ENCODE measurements at regions not wholly inside any gene's neighbourhood (a gene's known extent, or its start where the extent isn't known, plus 50 kb on each side); places are given as distances from the start of the nearest gene placed in this dataset.

DNA sequence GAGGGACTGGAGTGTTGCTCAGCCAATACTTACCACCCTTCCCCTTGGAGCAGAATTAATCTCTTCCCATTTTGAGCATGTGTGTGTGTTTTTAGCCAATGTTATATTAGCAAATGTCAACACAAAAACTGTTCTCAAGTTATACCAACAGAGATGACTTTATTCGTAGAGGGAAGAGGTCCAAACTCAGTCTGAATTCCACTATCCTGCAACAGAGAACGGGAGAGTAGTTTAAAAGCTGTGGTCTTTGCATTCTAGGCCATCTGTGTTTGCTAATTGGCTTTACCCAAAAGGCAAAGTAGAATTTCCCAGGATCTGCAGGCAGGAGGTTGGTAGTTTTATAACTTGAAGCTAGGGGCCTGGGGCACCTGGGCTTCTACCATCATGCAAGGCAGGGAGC lies 847.9 kb upstream of the TMEM132C start:
- H3K27ac Mint-ChIP-seq (ENCODE audit: unreplicated experiment), result no peak overlapping the region
- BruUV-seq (replicated peaks), result no TSS peak
- H3K4me1 Mint-ChIP-seq (ENCODE audit: low read depth, unreplicated experiment), result no peaks in the 10 kb centered on the region
- H3K9me3 Mint-ChIP-seq (ENCODE audit: low read depth, unreplicated experiment), result peaks cover 24% of the 10 kb centered on the region
- CTCF ChIA-PET, result no interaction called here
- no peaks in the 10 kb centered on the region for H3K36me3 Mint-ChIP-seq (ENCODE audit: insufficient read depth, unreplicated experiment)
- no peaks in the 10 kb centered on the region for H3K27me3 Mint-ChIP-seq (ENCODE audit: unreplicated experiment)
- TF ChIP-seq, protein P1, sequence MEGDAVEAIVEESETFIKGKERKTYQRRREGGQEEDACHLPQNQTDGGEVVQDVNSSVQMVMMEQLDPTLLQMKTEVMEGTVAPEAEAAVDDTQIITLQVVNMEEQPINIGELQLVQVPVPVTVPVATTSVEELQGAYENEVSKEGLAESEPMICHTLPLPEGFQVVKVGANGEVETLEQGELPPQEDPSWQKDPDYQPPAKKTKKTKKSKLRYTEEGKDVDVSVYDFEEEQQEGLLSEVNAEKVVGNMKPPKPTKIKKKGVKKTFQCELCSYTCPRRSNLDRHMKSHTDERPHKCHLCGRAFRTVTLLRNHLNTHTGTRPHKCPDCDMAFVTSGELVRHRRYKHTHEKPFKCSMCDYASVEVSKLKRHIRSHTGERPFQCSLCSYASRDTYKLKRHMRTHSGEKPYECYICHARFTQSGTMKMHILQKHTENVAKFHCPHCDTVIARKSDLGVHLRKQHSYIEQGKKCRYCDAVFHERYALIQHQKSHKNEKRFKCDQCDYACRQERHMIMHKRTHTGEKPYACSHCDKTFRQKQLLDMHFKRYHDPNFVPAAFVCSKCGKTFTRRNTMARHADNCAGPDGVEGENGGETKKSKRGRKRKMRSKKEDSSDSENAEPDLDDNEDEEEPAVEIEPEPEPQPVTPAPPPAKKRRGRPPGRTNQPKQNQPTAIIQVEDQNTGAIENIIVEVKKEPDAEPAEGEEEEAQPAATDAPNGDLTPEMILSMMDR (IDR thresholded peaks at IDR 0.05; ENCODE audit: unreplicated experiment), result no peak
- H3K4me3 Mint-ChIP-seq (ENCODE audit: low read depth, unreplicated experiment), result no peak overlapping the region
- intact Hi-C loops (cut with micrococcal nuclease; ENCODE audit: unreplicated experiment), result no loop called here
- no peak for DNase-seq

DNA sequence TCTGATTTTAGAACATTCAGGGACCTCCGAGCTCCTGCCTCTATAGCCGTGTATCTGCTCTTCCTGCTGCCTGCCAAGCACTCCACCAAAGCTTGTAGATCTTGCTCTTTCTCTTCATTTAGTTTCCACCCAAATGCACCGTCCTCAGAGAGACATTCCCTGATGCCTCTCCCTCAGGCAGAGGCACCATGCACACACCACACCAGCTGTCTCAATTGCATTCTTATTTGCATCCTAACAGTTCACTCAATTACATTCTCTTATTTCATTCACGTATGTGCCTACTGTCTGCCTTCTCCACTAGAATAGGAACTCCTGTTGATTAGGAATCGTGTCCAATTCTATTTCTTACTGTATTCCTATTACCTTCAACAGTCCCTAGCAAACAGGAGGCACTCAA lies 845.4 kb upstream of the TMEM132C start:
- intact Hi-C loops (cut with micrococcal nuclease; ENCODE audit: unreplicated experiment), result no loop called here
- Mint-ChIP-seq H3K4me3 (ENCODE audit: low read depth, unreplicated experiment) (no peak overlapping the region), H3K27ac (ENCODE audit: unreplicated experiment) (no peak overlapping the region), H3K4me1 (ENCODE audit: low read depth, unreplicated experiment) (no peaks in the 10 kb centered on the region), H3K27me3 (ENCODE audit: unreplicated experiment) (no peaks in the 10 kb centered on the region), H3K36me3 (ENCODE audit: insufficient read depth, unreplicated experiment) (no peaks in the 10 kb centered on the region), H3K9me3 (ENCODE audit: low read depth, unreplicated experiment) (peaks cover 23% of the 10 kb centered on the region)
- BruUV-seq (replicated peaks), result no TSS peak
- TF ChIP-seq, protein P1 (IDR thresholded peaks at IDR 0.05; ENCODE audit: unreplicated experiment), result no peak
- CTCF ChIA-PET, result no interaction called here
- DNase-seq, result no peak

DNA sequence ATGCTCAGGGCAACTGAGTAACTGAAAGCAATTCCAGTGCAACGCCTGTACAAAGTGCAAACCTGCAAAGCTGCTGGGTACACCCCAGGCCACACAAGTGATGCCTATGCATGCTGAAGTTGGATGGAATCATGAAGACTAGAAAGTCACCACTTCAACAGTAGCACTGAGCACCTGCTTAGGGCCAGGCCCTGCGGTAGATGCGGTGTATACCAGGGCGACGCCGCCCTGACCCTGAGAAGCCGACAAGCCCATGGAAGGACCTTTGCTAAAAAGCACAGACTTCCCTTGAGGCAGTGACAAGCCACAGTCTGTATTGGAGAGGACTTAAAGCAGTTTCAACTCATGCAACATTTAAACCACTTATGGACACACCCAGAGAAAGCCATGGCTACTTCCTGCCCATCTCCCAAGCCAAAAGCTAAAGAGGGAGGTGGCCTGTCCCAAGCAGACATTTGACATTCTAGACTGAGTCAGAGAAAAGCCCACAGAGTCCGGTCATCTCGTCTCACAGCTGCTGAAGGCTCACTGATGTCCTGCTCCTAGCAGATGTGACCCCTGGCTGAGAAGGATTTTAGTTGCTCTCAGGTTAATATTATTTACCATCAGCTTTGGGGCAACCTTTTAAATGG lies 843.9 kb upstream of the TMEM132C start:
- peaks cover 15% of the 10 kb centered on the region for H3K9me3 Mint-ChIP-seq (ENCODE audit: low read depth, unreplicated experiment)
- H3K4me3 Mint-ChIP-seq (ENCODE audit: low read depth, unreplicated experiment), result no peak overlapping the region
- intact Hi-C loops (cut with micrococcal nuclease; ENCODE audit: unreplicated experiment), result no loop called here
- no peak overlapping the region for H3K27ac Mint-ChIP-seq (ENCODE audit: unreplicated experiment)
- H3K27me3 Mint-ChIP-seq (ENCODE audit: unreplicated experiment), result no peaks in the 10 kb centered on the region
- CTCF ChIA-PET, result no interaction called here
- H3K36me3 Mint-ChIP-seq (ENCODE audit: insufficient read depth, unreplicated experiment), result no peaks in the 10 kb centered on the region
- no TSS peak for BruUV-seq (replicated peaks)
- TF ChIP-seq, protein P1 (IDR thresholded peaks at IDR 0.05; ENCODE audit: unreplicated experiment), result no peak
- no peak for DNase-seq
- no peaks in the 10 kb centered on the region for H3K4me1 Mint-ChIP-seq (ENCODE audit: low read depth, unreplicated experiment)

DNA sequence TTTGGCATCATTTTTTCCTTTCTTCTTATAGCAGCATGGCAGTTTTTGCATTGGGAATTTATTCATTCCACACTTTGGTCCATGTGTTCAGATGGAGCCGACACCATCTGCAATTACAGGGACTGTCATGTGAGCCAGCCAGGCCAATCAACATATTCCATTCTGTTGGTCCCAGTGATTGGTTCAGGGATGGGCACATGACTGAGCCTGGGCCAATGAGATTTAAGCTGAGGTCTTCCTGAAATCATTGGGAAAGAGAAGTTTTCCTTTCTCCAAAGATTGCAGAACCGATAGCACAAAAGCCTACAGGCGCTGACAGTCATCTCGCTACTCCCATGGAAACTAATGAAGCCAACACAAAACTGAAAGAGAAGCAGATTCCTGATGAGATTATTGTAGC lies 841.5 kb upstream of the TMEM132C start:
- CTCF ChIA-PET, result no interaction called here
- Mint-ChIP-seq H3K27me3 (ENCODE audit: unreplicated experiment) (no peaks in the 10 kb centered on the region), H3K36me3 (ENCODE audit: insufficient read depth, unreplicated experiment) (no peaks in the 10 kb centered on the region), H3K9me3 (ENCODE audit: low read depth, unreplicated experiment) (peaks cover 19% of the 10 kb centered on the region), H3K4me1 (ENCODE audit: low read depth, unreplicated experiment) (no peaks in the 10 kb centered on the region), H3K27ac (ENCODE audit: unreplicated experiment) (no peak overlapping the region), H3K4me3 (ENCODE audit: low read depth, unreplicated experiment) (no peak overlapping the region)
- TF ChIP-seq, protein P1 (IDR thresholded peaks at IDR 0.05; ENCODE audit: unreplicated experiment), result no peak
- BruUV-seq (replicated peaks), result no TSS peak
- intact Hi-C loops (cut with micrococcal nuclease; ENCODE audit: unreplicated experiment), result no loop called here
- DNase-seq, result no peak
